Lower leg skin (tissue), 3 donors: ENCODE measurements at regions not wholly inside any gene's neighbourhood (a gene's known extent, or its start where the extent isn't known, plus 50 kb on each side); places are given as distances from the start of the nearest gene placed in this dataset.

Source experiments
- CTCF ChIP-seq, 3 donors: fragments of 450-650 bp; IDR thresholded peaks; one replicate each; pipeline ENCODE4 v1.5.1; 2016; ENCODE audit warnings: antibody characterized with exemption in 3 of 3, mild to moderate bottlenecking in 3 of 3, moderate library complexity in 2 of 3
- POLR2A ChIP-seq, 2 donors: fragments of 450-650 bp; IDR thresholded peaks; one replicate each; pipeline ENCODE4 v1.6.1; 2016 to 2017; ENCODE audit warnings: antibody characterized with exemption in 2 of 2, mild to moderate bottlenecking in 1 of 2, moderate library complexity in 1 of 2

- TF ChIP-seq CTCF (IDR thresholded peaks at IDR 0.05) = no peak
- TF ChIP-seq POLR2A (IDR thresholded peaks at IDR 0.05) = no peak
These were observed 418.7 kb upstream of the RGPD4 start for GRCh38 chr2:107407974-107408373.
